Peyer's patch (tissue), 4 donors: ENCODE measurements at regions not wholly inside any gene's neighbourhood (a gene's known extent, or its start where the extent isn't known, plus 50 kb on each side); places are given as distances from the start of the nearest gene placed in this dataset.

ENCODE experiments used
- DNase-seq, 3 donors: peaks; one replicate each; pipeline ENCODE4 v3.0.0-alpha.2; 2017 to 2019
- H3K27ac ChIP-seq, 4 donors: fragments of 200-600 bp; sonication (generic); one replicate each; pipeline ENCODE4 v1.5.1; 2016 to 2019
- H3K27me3 ChIP-seq, 2 donors: fragments of 200-600 bp; sonication (generic); one replicate each; pipeline ENCODE4 v1.5.1; 2019
- H3K36me3 ChIP-seq, 3 donors: fragments of 200-600 bp; sonication (generic); one replicate each; pipeline ENCODE4 v1.5.1; 2016 to 2019
- H3K4me1 ChIP-seq, 4 donors: fragments of 200-600 bp; sonication (generic); one replicate each; pipeline ENCODE4 v1.5.1; 2016 to 2019
- H3K4me3 ChIP-seq, 4 donors: fragments of 200-600 bp; sonication (generic); 1 replicate in 3 of 4; 2 replicates in 1 of 4; pipeline ENCODE4 v1.5.1; 2016 to 2019; ENCODE audit warnings: mild to moderate bottlenecking in 1 of 4
- H3K9me3 ChIP-seq, 4 donors: fragments of 200-600 bp; sonication (generic); one replicate each; pipeline ENCODE4 v1.5.1; 2016 to 2019; ENCODE audit warnings: mild to moderate bottlenecking in 1 of 4
- POLR2A ChIP-seq, 2 donors: fragments of 450-650 bp; IDR thresholded peaks; one replicate each; pipeline ENCODE4 v1.5.1; 2017; ENCODE audit warnings: antibody characterized with exemption in 2 of 2, mild to moderate bottlenecking in 2 of 2, moderate library complexity in 2 of 2
- TF ChIP-seq, protein P1 (sequence below), 6 experiments: fragments of 450-650 bp in 4 of 6; fragments of 200-600 bp in 2 of 6; sonication (generic) in 1 of 6; IDR thresholded peaks; one replicate each; pipeline ENCODE4 v1.5.1; 2017 to 2019; ENCODE audit warnings: antibody characterized with exemption in 6 of 6, mild to moderate bottlenecking in 3 of 6, moderate library complexity in 1 of 6

DNA sequence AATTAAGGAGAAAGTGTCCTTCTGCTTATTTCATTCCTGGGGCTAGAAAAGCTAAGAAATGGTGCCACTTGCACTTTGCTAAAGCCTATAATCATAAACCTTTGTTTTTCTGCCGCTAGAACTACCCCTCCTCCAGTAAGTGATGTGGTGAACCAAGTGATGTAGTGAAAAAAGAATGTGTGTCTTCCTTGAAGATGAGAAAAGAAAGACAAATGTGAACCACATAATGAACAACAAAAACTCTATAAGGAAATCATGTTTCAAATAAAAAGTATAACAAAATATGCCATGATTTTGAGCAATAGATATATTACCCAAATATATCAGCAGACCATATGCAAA is 179.0 kb upstream of the SGCD start:
- no peak overlapping the region for H3K27ac ChIP-seq
- no peak for TF ChIP-seq POLR2A (IDR thresholded peaks at IDR 0.05)
- TF ChIP-seq, protein P1, sequence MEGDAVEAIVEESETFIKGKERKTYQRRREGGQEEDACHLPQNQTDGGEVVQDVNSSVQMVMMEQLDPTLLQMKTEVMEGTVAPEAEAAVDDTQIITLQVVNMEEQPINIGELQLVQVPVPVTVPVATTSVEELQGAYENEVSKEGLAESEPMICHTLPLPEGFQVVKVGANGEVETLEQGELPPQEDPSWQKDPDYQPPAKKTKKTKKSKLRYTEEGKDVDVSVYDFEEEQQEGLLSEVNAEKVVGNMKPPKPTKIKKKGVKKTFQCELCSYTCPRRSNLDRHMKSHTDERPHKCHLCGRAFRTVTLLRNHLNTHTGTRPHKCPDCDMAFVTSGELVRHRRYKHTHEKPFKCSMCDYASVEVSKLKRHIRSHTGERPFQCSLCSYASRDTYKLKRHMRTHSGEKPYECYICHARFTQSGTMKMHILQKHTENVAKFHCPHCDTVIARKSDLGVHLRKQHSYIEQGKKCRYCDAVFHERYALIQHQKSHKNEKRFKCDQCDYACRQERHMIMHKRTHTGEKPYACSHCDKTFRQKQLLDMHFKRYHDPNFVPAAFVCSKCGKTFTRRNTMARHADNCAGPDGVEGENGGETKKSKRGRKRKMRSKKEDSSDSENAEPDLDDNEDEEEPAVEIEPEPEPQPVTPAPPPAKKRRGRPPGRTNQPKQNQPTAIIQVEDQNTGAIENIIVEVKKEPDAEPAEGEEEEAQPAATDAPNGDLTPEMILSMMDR (IDR thresholded peaks at IDR 0.05): no peak

DNA sequence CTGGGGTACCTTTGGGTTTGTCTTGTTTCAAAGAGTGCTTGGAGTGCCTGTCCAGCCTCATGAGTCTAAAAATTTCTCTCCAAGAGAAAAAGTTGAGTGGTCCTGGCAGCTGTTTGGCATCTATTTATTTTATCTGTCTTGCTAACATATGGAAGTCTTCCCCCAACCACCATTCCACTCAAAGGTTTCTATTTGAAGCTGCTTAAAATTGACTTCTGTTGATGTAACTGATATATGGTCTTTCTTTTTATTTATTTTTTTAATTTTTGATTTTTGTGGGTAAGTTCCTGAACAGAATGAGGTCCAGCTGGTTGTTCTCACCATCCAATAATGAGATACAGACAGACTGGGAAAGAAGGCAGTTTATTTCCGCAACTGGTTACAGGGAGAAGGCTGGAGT is 178.7 kb upstream of the SGCD start:
- no peak for TF ChIP-seq POLR2A (IDR thresholded peaks at IDR 0.05)
- TF ChIP-seq, protein P1 (IDR thresholded peaks at IDR 0.05): no peak
- H3K36me3 ChIP-seq: no peaks in the 10 kb centered on the region
- no peak for DNase-seq

More for the DNA sequence above, 179.0 kb upstream of the SGCD start:
- no peak overlapping the region for H3K4me3 ChIP-seq
- H3K27me3 ChIP-seq: no peaks in the 10 kb centered on the region
- H3K9me3 ChIP-seq: no peaks in the 10 kb centered on the region
- H3K4me1 ChIP-seq: no peaks in the 10 kb centered on the region
- H3K36me3 ChIP-seq: no peaks in the 10 kb centered on the region
- no peak for DNase-seq

DNA sequence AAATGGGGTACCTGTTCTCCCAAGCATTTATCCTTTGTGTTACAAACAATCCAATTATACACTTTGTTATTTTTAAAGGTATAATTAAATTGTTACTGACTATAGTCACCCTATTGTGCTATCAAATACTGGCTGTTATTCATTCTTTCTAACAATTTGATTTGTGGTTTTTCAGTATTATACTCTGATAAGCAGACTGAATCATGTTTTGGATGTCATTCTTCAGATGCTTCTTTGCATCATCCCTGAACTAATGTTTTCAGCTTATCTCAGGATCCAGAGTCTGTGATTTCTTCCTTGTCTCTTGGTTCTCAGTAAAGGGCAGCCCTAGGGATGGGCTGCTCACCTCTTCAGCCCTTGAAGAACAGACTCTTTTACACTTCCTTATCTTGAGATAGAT is 177.8 kb upstream of the SGCD start:
- no peak overlapping the region for H3K27ac ChIP-seq
- no peaks in the 10 kb centered on the region for H3K36me3 ChIP-seq
- no peak overlapping the region for H3K4me3 ChIP-seq
- H3K27me3 ChIP-seq: no peaks in the 10 kb centered on the region
- TF ChIP-seq POLR2A (IDR thresholded peaks at IDR 0.05): no peak
- TF ChIP-seq, protein P1 (IDR thresholded peaks at IDR 0.05): no peak
- no peaks in the 10 kb centered on the region for H3K9me3 ChIP-seq
- no peaks in the 10 kb centered on the region for H3K4me1 ChIP-seq
- no peak for DNase-seq

More for the DNA sequence above, 178.7 kb upstream of the SGCD start:
- Histone ChIP-seq H3K27ac (no peak overlapping the region), H3K4me1 (no peaks in the 10 kb centered on the region), H3K27me3 (no peaks in the 10 kb centered on the region), H3K4me3 (no peak overlapping the region), H3K9me3 (no peaks in the 10 kb centered on the region)

DNA sequence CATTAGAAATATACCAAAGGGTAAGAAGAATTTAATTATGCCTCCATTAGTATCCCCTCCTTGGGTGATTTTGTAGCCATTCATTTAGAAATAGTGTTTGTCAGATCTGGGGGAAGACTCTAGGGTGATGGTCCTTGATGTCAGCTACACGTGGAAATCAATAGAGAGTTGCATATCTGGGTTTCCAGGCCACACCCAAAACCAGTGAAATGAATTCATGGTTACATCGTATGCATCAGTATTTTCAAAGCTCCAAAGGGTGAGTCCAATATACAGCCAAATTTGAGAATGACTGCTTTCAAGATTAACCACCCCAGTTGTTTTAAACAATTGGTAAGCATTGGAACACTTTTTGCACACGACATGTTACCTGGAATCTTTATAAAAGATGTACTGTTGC is 173.4 kb upstream of the SGCD start:
- TF ChIP-seq POLR2A (IDR thresholded peaks at IDR 0.05): no peak
- TF ChIP-seq, protein P1 (IDR thresholded peaks at IDR 0.05): no peak
- no peak for DNase-seq

DNA sequence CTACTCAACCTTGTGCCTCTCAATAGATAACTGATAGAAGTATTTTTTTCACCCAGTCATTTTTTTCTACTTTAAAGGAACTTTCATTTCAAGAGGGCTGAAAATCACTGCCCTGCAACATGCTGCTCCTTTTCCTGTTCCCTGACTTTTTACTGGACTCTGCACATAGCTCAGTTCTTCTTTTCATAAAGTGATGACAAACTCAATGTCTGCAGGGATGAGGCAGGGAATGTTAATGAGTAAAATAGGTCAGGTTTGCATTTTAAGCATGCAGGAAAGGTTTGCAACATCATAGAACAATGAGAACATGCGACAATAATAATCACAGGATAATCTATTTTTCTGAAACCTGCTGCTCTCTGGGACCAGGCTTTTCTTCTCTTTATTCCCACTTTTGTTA is 172.2 kb upstream of the SGCD start:
- Histone ChIP-seq H3K27me3 (no peaks in the 10 kb centered on the region), H3K4me3 (no peak overlapping the region), H3K4me1 (no peaks in the 10 kb centered on the region), H3K36me3 (no peaks in the 10 kb centered on the region), H3K9me3 (no peaks in the 10 kb centered on the region), H3K27ac (no peak overlapping the region)
- no peak for DNase-seq
- no peak for TF ChIP-seq POLR2A (IDR thresholded peaks at IDR 0.05)
- TF ChIP-seq, protein P1 (IDR thresholded peaks at IDR 0.05): no peak

More for the DNA sequence above, 173.4 kb upstream of the SGCD start:
- no peaks in the 10 kb centered on the region for H3K9me3 ChIP-seq
- H3K4me1 ChIP-seq: no peaks in the 10 kb centered on the region
- H3K27ac ChIP-seq: no peak overlapping the region
- H3K4me3 ChIP-seq: no peak overlapping the region
- no peaks in the 10 kb centered on the region for H3K36me3 ChIP-seq
- H3K27me3 ChIP-seq: no peaks in the 10 kb centered on the region

DNA sequence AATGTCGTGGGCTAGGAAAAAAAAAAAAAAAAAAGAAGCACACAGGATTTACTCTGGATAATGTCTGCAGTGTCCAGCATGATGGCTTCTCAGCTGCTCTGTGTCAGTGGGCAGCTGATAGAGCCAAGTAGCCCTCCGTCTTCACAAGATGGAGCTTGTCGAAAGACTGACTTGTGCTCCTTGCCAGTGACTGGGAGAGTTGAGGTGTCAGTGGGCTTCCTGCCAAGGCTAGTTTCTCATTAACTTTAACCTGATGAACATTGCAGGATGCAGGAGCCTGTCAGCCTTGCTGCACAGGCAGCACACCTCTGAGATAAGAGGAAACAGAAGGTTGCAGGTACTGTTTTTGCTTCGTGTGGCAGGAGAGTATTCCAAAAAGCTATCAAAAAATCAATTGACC is 171.4 kb upstream of the SGCD start:
- Histone ChIP-seq H3K27me3 (no peaks in the 10 kb centered on the region), H3K4me3 (no peak overlapping the region), H3K9me3 (no peaks in the 10 kb centered on the region), H3K27ac (no peak overlapping the region), H3K36me3 (no peaks in the 10 kb centered on the region), H3K4me1 (no peaks in the 10 kb centered on the region)
- TF ChIP-seq, protein P1 (IDR thresholded peaks at IDR 0.05): no peak
- TF ChIP-seq POLR2A (IDR thresholded peaks at IDR 0.05): no peak
- peak in 1 of 3 donors; percentile 46 for DNase-seq
